ENCODE measurements at regions not wholly inside any gene's neighbourhood (a gene's known extent, or its start where the extent isn't known, plus 50 kb on each side); places are given as distances from the start of the nearest gene placed in this dataset.

DNA sequence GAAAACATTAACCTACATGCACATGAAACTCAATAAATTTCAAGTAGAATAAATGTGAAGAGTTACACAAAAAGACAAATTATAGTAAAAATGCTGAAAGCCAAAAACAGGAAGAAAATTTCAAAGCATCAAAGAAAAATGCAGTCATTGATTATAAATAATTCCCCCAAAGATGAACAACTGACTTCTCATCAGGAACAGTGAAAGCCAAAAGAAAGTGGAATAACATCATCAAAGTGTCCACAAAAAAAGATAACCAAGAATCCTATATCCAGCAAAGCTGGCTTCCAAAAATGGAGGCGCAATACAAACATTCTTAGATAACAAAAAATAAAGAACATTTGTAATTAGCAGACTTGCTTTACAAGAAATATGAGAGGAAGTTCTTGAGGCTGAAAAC, 161.6 kb downstream of the CMPK2 start:
- TF ChIP-seq CTCF (IDR thresholded peaks at IDR 0.05), result no peak
- no peak for TF ChIP-seq EP300 (IDR thresholded peaks at IDR 0.05)
